ENCODE measurements at regions not wholly inside any gene's neighbourhood (a gene's known extent, or its start where the extent isn't known, plus 50 kb on each side); places are given as distances from the start of the nearest gene placed in this dataset.

GRCh38 chr17:73706858-73707257 lies 62.6 kb upstream of the SDK2 start:
- ATAC-seq (no peak), DNase-seq (ENCODE audit: low spot score) (no peak)
- TF ChIP-seq SP1 (CRISPR knock-in tag; conservative IDR thresholded peaks at IDR 0.05) (no peak), STAT6 (CRISPR knock-in tag; conservative IDR thresholded peaks at IDR 0.05; ENCODE audit: low read depth) (no peak), OVOL2 (CRISPR knock-in tag; IDR thresholded peaks at IDR 0.05; ENCODE audit: borderline replicate concordance) (no peak), ELF4 (CRISPR knock-in tag; IDR thresholded peaks at IDR 0.05; ENCODE audit: low read depth) (no peak), RORB (CRISPR knock-in tag; IDR thresholded peaks at IDR 0.05) (no peak), ZNF671 (CRISPR knock-in tag; IDR thresholded peaks at IDR 0.05) (no peak), ZMAT4 (CRISPR knock-in tag; IDR thresholded peaks at IDR 0.05) (no peak), ZNF263 (CRISPR knock-in tag; IDR thresholded peaks at IDR 0.05; ENCODE audit: low read depth) (no peak), ESRRA (CRISPR knock-in tag; IDR thresholded peaks at IDR 0.05; ENCODE audit: borderline replicate concordance) (no peak), E2F4 (CRISPR knock-in tag; IDR thresholded peaks at IDR 0.05; ENCODE audit: borderline replicate concordance, low read depth) (no peak), JAZF1 (CRISPR knock-in tag; IDR thresholded peaks at IDR 0.05) (no peak), EMX1 (CRISPR knock-in tag; IDR thresholded peaks at IDR 0.05) (no peak), TP53 (CRISPR knock-in tag; IDR thresholded peaks at IDR 0.05) (no peak), NFE2L1 (CRISPR knock-in tag; IDR thresholded peaks at IDR 0.05) (no peak)
- TF ChIP-seq, protein P1, sequence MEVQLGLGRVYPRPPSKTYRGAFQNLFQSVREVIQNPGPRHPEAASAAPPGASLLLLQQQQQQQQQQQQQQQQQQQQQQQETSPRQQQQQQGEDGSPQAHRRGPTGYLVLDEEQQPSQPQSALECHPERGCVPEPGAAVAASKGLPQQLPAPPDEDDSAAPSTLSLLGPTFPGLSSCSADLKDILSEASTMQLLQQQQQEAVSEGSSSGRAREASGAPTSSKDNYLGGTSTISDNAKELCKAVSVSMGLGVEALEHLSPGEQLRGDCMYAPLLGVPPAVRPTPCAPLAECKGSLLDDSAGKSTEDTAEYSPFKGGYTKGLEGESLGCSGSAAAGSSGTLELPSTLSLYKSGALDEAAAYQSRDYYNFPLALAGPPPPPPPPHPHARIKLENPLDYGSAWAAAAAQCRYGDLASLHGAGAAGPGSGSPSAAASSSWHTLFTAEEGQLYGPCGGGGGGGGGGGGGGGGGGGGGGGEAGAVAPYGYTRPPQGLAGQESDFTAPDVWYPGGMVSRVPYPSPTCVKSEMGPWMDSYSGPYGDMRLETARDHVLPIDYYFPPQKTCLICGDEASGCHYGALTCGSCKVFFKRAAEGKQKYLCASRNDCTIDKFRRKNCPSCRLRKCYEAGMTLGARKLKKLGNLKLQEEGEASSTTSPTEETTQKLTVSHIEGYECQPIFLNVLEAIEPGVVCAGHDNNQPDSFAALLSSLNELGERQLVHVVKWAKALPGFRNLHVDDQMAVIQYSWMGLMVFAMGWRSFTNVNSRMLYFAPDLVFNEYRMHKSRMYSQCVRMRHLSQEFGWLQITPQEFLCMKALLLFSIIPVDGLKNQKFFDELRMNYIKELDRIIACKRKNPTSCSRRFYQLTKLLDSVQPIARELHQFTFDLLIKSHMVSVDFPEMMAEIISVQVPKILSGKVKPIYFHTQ (CRISPR knock-in tag; IDR thresholded peaks at IDR 0.05) = no peak
- TF ChIP-seq, protein P2, sequence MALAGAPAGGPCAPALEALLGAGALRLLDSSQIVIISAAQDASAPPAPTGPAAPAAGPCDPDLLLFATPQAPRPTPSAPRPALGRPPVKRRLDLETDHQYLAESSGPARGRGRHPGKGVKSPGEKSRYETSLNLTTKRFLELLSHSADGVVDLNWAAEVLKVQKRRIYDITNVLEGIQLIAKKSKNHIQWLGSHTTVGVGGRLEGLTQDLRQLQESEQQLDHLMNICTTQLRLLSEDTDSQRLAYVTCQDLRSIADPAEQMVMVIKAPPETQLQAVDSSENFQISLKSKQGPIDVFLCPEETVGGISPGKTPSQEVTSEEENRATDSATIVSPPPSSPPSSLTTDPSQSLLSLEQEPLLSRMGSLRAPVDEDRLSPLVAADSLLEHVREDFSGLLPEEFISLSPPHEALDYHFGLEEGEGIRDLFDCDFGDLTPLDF (CRISPR knock-in tag; IDR thresholded peaks at IDR 0.05) = no peak
- TF ChIP-seq, protein P3, sequence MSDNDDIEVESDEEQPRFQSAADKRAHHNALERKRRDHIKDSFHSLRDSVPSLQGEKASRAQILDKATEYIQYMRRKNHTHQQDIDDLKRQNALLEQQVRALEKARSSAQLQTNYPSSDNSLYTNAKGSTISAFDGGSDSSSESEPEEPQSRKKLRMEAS (CRISPR knock-in tag; IDR thresholded peaks at IDR 0.05) = no peak
- Mint-ChIP-seq H3K27ac (no peak overlapping the region), H3K4me3 (no peak overlapping the region), H3K4me1 (peaks cover 9% of the 10 kb centered on the region), H3K9me3 (peaks cover 12% of the 10 kb centered on the region), H3K36me3 (no peaks in the 10 kb centered on the region), H3K27me3 (ENCODE audit: low read depth) (peaks cover 10% of the 10 kb centered on the region; the same call in 1 of the 2 replicates)
- CTCF ChIA-PET = interaction anchor here (0.5 kb wide), 1 partner anchor 232 kb away, joined by 3 read pairs; no protein-coding TSS in a partner anchor
- POLR2A ChIA-PET = no interaction called here

- POLR2A ChIA-PET = no interaction called here
- Mint-ChIP-seq H3K4me1 (peaks cover 9% of the 10 kb centered on the region), H3K27ac (no peak overlapping the region), H3K9me3 (peaks cover 12% of the 10 kb centered on the region), H3K27me3 (ENCODE audit: low read depth) (peaks cover 10% of the 10 kb centered on the region; the same call in 1 of the 2 replicates), H3K4me3 (no peak overlapping the region), H3K36me3 (no peaks in the 10 kb centered on the region)
- ATAC-seq (no peak), DNase-seq (ENCODE audit: low spot score) (no peak)
- CTCF ChIA-PET = no interaction called here
- TF ChIP-seq ZNF317 (CRISPR knock-in tag; IDR thresholded peaks at IDR 0.05; ENCODE audit: borderline replicate concordance, low read depth) (no peak), ZMAT4 (CRISPR knock-in tag; IDR thresholded peaks at IDR 0.05) (no peak), GTF2I (CRISPR knock-in tag; conservative IDR thresholded peaks at IDR 0.05) (no peak), MYBL2 (CRISPR knock-in tag; IDR thresholded peaks at IDR 0.05) (no peak), OVOL2 (CRISPR knock-in tag; IDR thresholded peaks at IDR 0.05; ENCODE audit: borderline replicate concordance) (no peak), ZSCAN18 (CRISPR knock-in tag; IDR thresholded peaks at IDR 0.05) (no peak), FOXP1 (CRISPR knock-in tag; IDR thresholded peaks at IDR 0.05; ENCODE audit: borderline replicate concordance) (no peak), GRHL2 (CRISPR knock-in tag; IDR thresholded peaks at IDR 0.05; ENCODE audit: insufficient replicate concordance, severe bottlenecking) (no peak), ETV6 (CRISPR knock-in tag; IDR thresholded peaks at IDR 0.05) (no peak), ZNF138 (CRISPR knock-in tag; conservative IDR thresholded peaks at IDR 0.05) (no peak)
- TF ChIP-seq, protein P4, sequence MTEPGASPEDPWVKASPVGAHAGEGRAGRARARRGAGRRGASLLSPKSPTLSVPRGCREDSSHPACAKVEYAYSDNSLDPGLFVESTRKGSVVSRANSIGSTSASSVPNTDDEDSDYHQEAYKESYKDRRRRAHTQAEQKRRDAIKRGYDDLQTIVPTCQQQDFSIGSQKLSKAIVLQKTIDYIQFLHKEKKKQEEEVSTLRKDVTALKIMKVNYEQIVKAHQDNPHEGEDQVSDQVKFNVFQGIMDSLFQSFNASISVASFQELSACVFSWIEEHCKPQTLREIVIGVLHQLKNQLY (CRISPR knock-in tag; IDR thresholded peaks at IDR 0.05) = no peak
Measured at GRCh38 chr17:73707358-73707757, 63.1 kb upstream of the SDK2 start.
